DND-41 (cell line): ENCODE measurements at regions not wholly inside any gene's neighbourhood (a gene's known extent, or its start where the extent isn't known, plus 50 kb on each side); places are given as distances from the start of the nearest gene placed in this dataset.

Experiments
- ATAC-seq: fragments of 200-7000 bp; cut with Tn5 transposase; 3 replicates; pipeline ENCODE4 v1.9.1; 2021; ENCODE audit warnings: low read depth; ENCODE audit not compliant: insufficient read depth
- DNase-seq: peaks from one replicate; pipeline ENCODE4 v3.0.0-alpha.2; 2020
- H2AFZ ChIP-seq: 2 replicates; pipeline ENCODE4 v1.6.0; 2012; ENCODE audit warnings: low read depth, low read length
- H3K27ac ChIP-seq: 2 replicates; pipeline ENCODE4 v1.5.1; 2012; ENCODE audit warnings: low read length, inconsistent platforms
- H3K27me3 ChIP-seq: fragments of 200-600 bp; sonication (generic); 2 replicates; pipeline ENCODE4 v1.6.0; 2012; ENCODE audit warnings: low read length, mild to moderate bottlenecking, inconsistent platforms; ENCODE audit not compliant: insufficient read depth, poor library complexity
- H3K36me3 ChIP-seq: 2 replicates; pipeline ENCODE4 v1.5.1; 2012; ENCODE audit warnings: low read length, inconsistent platforms; ENCODE audit not compliant: insufficient read depth
- H3K4me1 ChIP-seq: 2 replicates; pipeline ENCODE4 v1.5.1; 2012; ENCODE audit warnings: mild to moderate bottlenecking, low read length; ENCODE audit not compliant: insufficient read depth
- H3K4me2 ChIP-seq: 2 replicates; pipeline ENCODE4 v1.6.0; 2012; ENCODE audit warnings: mild to moderate bottlenecking, moderate library complexity, low read length, inconsistent platforms; ENCODE audit not compliant: insufficient read depth
- H3K4me3 ChIP-seq, 2 experiments: fragments of 200-600 bp in 1 of 2; shearing (Covaris generic) in 1 of 2; 2 replicates each; pipeline ENCODE4 v1.5.1; 2012 to 2016; ENCODE audit warnings: inconsistent platforms in 2 of 2, low read length in 2 of 2, mild to moderate bottlenecking in 2 of 2, low read depth in 1 of 2, moderate library complexity in 1 of 2
- H3K79me2 ChIP-seq: 2 replicates; pipeline ENCODE4 v1.6.0; 2012; ENCODE audit warnings: low read length, inconsistent platforms; ENCODE audit not compliant: insufficient read depth
- H3K9ac ChIP-seq: 2 replicates; pipeline ENCODE4 v1.6.0; 2012; ENCODE audit warnings: low read depth, mild to moderate bottlenecking, inconsistent platforms, low read length, moderate library complexity
- H3K9me3 ChIP-seq: 2 replicates; pipeline ENCODE4 v1.5.1; 2012; ENCODE audit warnings: low read length, moderate library complexity, mild to moderate bottlenecking, inconsistent platforms; ENCODE audit not compliant: insufficient read depth, severe bottlenecking
- H4K20me1 ChIP-seq: 2 replicates; pipeline ENCODE4 v1.6.0; 2012; ENCODE audit warnings: low read length; ENCODE audit not compliant: insufficient read depth
- CTCF ChIP-seq: IDR thresholded peaks from 2 replicates; pipeline ENCODE4 v1.5.1; 2012; ENCODE audit warnings: borderline replicate concordance, low read length, moderate library complexity, mild to moderate bottlenecking; ENCODE audit not compliant: poor library complexity, severe bottlenecking; ENCODE audit errors: extremely low read depth
- EZH2 ChIP-seq: IDR thresholded peaks from 3 replicates; pipeline ENCODE4 v1.6.1; 2012; ENCODE audit warnings: borderline replicate concordance, low read depth, mild to moderate bottlenecking, moderate library complexity, low read length, inconsistent platforms; ENCODE audit not compliant: severe bottlenecking

DNA sequence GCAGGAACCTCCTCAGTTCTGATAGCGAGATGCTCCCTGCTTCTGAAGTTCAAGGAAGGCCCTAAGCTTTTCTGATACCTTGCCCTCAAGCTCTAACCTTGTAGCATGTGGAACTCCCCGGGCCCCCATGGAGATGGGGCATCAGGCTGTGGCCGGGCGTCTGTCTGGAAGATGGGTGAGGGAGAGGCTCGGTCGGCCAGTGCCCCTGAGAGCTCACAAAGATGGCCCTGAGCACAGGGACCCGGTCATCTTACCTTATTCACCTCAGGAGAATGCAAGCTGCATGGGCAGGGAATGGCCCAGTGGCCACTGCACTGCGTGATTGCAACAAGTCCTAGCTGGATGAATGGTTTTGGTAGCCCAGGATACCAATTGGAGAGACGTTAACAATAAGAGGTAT is 830.3 kb downstream of the TBC1D22A start:
- H3K27me3 ChIP-seq, result no peaks in the 10 kb centered on the region
- no peak overlapping the region for H3K4me2 ChIP-seq
- H4K20me1 ChIP-seq, result no peaks in the 10 kb centered on the region
- H3K36me3 ChIP-seq, result no peaks in the 10 kb centered on the region
- H3K4me1 ChIP-seq, result no peaks in the 10 kb centered on the region
- H3K79me2 ChIP-seq, result no peaks in the 10 kb centered on the region
- no peak for ATAC-seq
- no peak overlapping the region for H3K4me3 ChIP-seq
- no peak for DNase-seq
- no peak overlapping the region for H3K27ac ChIP-seq
- TF ChIP-seq EZH2, result no peak
- no peak for TF ChIP-seq CTCF
- no peaks in the 10 kb centered on the region for H3K9me3 ChIP-seq
- no peak overlapping the region for H3K9ac ChIP-seq
- no peak overlapping the region for H2AFZ ChIP-seq

DNA sequence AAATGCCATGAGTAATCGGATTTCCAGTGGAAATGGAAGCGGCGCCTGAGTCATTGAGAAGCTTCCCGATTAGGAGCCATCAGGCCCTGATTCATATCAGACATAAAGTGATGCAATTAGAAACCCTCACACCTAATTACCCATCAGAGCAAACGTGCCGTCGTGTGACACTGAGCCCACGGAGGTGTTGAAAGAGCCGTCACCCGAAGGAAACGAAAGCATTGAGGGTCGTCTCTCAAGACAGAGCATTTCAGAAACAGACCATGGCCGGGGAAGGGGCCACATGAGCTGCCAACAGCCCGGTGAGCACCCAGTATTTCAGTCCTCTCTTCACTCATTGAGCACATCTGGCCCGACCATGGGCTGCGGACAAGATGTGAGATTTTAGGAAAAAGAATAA is 829.3 kb downstream of the TBC1D22A start:
- H3K9ac ChIP-seq, result no peak overlapping the region
- ATAC-seq (no peak), DNase-seq (no peak)
- no peak overlapping the region for H2AFZ ChIP-seq
- no peaks in the 10 kb centered on the region for H3K4me1 ChIP-seq
- no peak overlapping the region for H3K4me2 ChIP-seq
- no peak overlapping the region for H3K27ac ChIP-seq
- H4K20me1 ChIP-seq, result no peaks in the 10 kb centered on the region
- no peaks in the 10 kb centered on the region for H3K36me3 ChIP-seq
- H3K79me2 ChIP-seq, result no peaks in the 10 kb centered on the region
- H3K9me3 ChIP-seq, result no peaks in the 10 kb centered on the region
- no peaks in the 10 kb centered on the region for H3K27me3 ChIP-seq
- TF ChIP-seq CTCF (no peak), EZH2 (no peak)
- H3K4me3 ChIP-seq, result no peak overlapping the region

- no peak overlapping the region for H3K4me3 ChIP-seq
- no peak for DNase-seq
Observed at GRCh38 chr22:47591016-47591415, 828.6 kb downstream of the TBC1D22A start.

More at GRCh38 chr22:47591016-47591415, 828.6 kb downstream of the TBC1D22A start:
- H3K4me1 ChIP-seq, result no peaks in the 10 kb centered on the region
- no peak overlapping the region for H2AFZ ChIP-seq
- no peaks in the 10 kb centered on the region for H4K20me1 ChIP-seq
- H3K27ac ChIP-seq, result no peak overlapping the region
- H3K36me3 ChIP-seq, result no peaks in the 10 kb centered on the region
- ATAC-seq, result no peak
- no peaks in the 10 kb centered on the region for H3K79me2 ChIP-seq
- peaks cover 3% of the 10 kb centered on the region for H3K9me3 ChIP-seq
- no peaks in the 10 kb centered on the region for H3K27me3 ChIP-seq
- no peak overlapping the region for H3K9ac ChIP-seq
- TF ChIP-seq EZH2, result no peak
- no peak for TF ChIP-seq CTCF
- no peak overlapping the region for H3K4me2 ChIP-seq
